PFSK-1 (cell line): ENCODE measurements at regions not wholly inside any gene's neighbourhood (a gene's known extent, or its start where the extent isn't known, plus 50 kb on each side); places are given as distances from the start of the nearest gene placed in this dataset.

ENCODE experiments used
- POLR2AphosphoS5 ChIP-seq: IDR thresholded peaks from 2 replicates; pipeline ENCODE4 v1.6.1; 2012; ENCODE audit warnings: low read depth, mild to moderate bottlenecking, control low read depth, low read length, moderate library complexity
- REST ChIP-seq, 2 experiments: IDR thresholded peaks; 2 replicates each; pipeline versions ENCODE4 v1.6.1 to v1.8.0; 2011 to 2012; ENCODE audit warnings: low read depth in 2 of 2, low read length in 2 of 2, control low read depth in 1 of 2, inconsistent platforms in 1 of 2, mild to moderate bottlenecking in 1 of 2, moderate library complexity in 1 of 2; ENCODE audit not compliant: insufficient read depth in 1 of 2
- TAF1 ChIP-seq: IDR thresholded peaks from 2 replicates; pipeline ENCODE4 v1.6.1; 2012; ENCODE audit warnings: low read length, control low read depth, borderline replicate concordance; ENCODE audit not compliant: insufficient read depth

- no peak for TF ChIP-seq POLR2AphosphoS5
- no peak for TF ChIP-seq REST (IDR thresholded peaks at IDR 0.05; ENCODE audit: insufficient read depth in 1 of 2, low read depth in 2 of 2, low read length in 2 of 2)
- no peak for TF ChIP-seq TAF1
Measured at GRCh38 chr13:105702441-105702840, 833.0 kb downstream of the EFNB2 start.
